ENCODE measurements at regions not wholly inside any gene's neighbourhood (a gene's known extent, or its start where the extent isn't known, plus 50 kb on each side); places are given as distances from the start of the nearest gene placed in this dataset.

- Histone ChIP-seq H3K4me2 (replicated peaks; ENCODE audit: extremely low read depth, low read length, poor library complexity, severe bottlenecking) (no peak overlapping the region), H3K36me3 (replicated peaks in 1 of 2; ENCODE audit: control insufficient read depth in 1 of 2, insufficient read depth in 2 of 2, low read length in 2 of 2) (no peaks in the 10 kb centered on the region), H3K9me3 (replicated peaks in 1 of 2; ENCODE audit: control insufficient read depth in 1 of 2, insufficient read depth in 1 of 2, low read length in 2 of 2) (peaks cover 0 to 3% of the 10 kb centered on the region in 2 donors), H3K79me2 (ENCODE audit: insufficient read depth, low read length) (no peaks in the 10 kb centered on the region), H3K27ac (ENCODE audit: low read depth in 1 of 2, low read length in 2 of 2) (no peak overlapping the region), H4K20me1 (ENCODE audit: insufficient read depth, low read length) (no peaks in the 10 kb centered on the region), H3K27me3 (ENCODE audit: control insufficient read depth in 2 of 2, insufficient read depth in 2 of 2, low read length in 2 of 2) (peaks cover 0 to 4% of the 10 kb centered on the region in 2 donors), H3K4me3 (replicated peaks in 1 of 3; ENCODE audit: low read depth in 2 of 3, low read length in 3 of 3) (no peak overlapping the region), H3K9ac (ENCODE audit: insufficient read depth, low read length, poor library complexity, severe bottlenecking) (no peak overlapping the region), H3K4me1 (ENCODE audit: control insufficient read depth in 1 of 2, insufficient read depth in 2 of 2, low read length in 2 of 2) (no peaks in the 10 kb centered on the region), H2AFZ (ENCODE audit: insufficient read depth, low read depth, low read length, poor library complexity, severe bottlenecking) (no peak overlapping the region)
- 74% methylated on average over 3 of the region's 3 CpGs for WGBS (ENCODE audit: insufficient coverage)
- H3K4me1 Mint-ChIP-seq = peaks cover 5% of the 10 kb centered on the region
- no peak for TF ChIP-seq CTCF (IDR thresholded peaks at IDR 0.05)
- H3K9me3 Mint-ChIP-seq = peaks cover 8 to 16% (median 9%) of the 10 kb centered on the region in 7 donors
- no peak overlapping the region for H3K27ac Mint-ChIP-seq
- H3K36me3 Mint-ChIP-seq = no peaks in the 10 kb centered on the region
- peaks cover 10 to 19% (median 14%) of the 10 kb centered on the region in 3 donors for H3K27me3 Mint-ChIP-seq (ENCODE audit: low read depth in 3 of 3)
- intact Hi-C loops (cut with micrococcal nuclease) = no loop called here
- no peak for DNase-seq
- no peak overlapping the region for H3K4me3 Mint-ChIP-seq
Measured at GRCh38 chr20:24773751-24774201, 175.3 kb upstream of the CST7 start.

GRCh38 chr20:24775966-24776365 lies 173.1 kb upstream of the CST7 start:
- TF ChIP-seq CTCF (IDR thresholded peaks at IDR 0.05) = no peak
- H3K27me3 ChIP-seq (ENCODE audit: control insufficient read depth in 2 of 2, insufficient read depth in 2 of 2, low read length in 2 of 2) = peaks cover 0 to 7% of the 10 kb centered on the region in 2 donors
- intact Hi-C loops (cut with micrococcal nuclease) = no loop called here
- H3K9ac ChIP-seq (ENCODE audit: insufficient read depth, low read length, poor library complexity, severe bottlenecking) = no peak overlapping the region
- Mint-ChIP-seq H3K27me3 (ENCODE audit: low read depth in 3 of 3) (peaks cover 12 to 27% (median 16%) of the 10 kb centered on the region in 3 donors), H3K27ac (no peak overlapping the region), H3K4me1 (peaks cover 5% of the 10 kb centered on the region), H3K4me3 (no peak overlapping the region), H3K36me3 (no peaks in the 10 kb centered on the region), H3K9me3 (peaks cover 8 to 16% (median 9%) of the 10 kb centered on the region in 7 donors)
- H3K79me2 ChIP-seq (ENCODE audit: insufficient read depth, low read length) = no peaks in the 10 kb centered on the region
- no peak overlapping the region for H3K4me2 ChIP-seq (replicated peaks; ENCODE audit: extremely low read depth, low read length, poor library complexity, severe bottlenecking)
- no peak overlapping the region for H3K27ac ChIP-seq (ENCODE audit: low read depth in 1 of 2, low read length in 2 of 2)
- H2AFZ ChIP-seq (ENCODE audit: insufficient read depth, low read depth, low read length, poor library complexity, severe bottlenecking) = no peak overlapping the region
- H3K4me3 ChIP-seq (replicated peaks in 1 of 3; ENCODE audit: low read depth in 2 of 3, low read length in 3 of 3) = no peak overlapping the region
- no peaks in the 10 kb centered on the region for H3K36me3 ChIP-seq (replicated peaks in 1 of 2; ENCODE audit: control insufficient read depth in 1 of 2, insufficient read depth in 2 of 2, low read length in 2 of 2)
- H4K20me1 ChIP-seq (ENCODE audit: insufficient read depth, low read length) = no peaks in the 10 kb centered on the region
- DNase-seq = no peak
- H3K9me3 ChIP-seq (replicated peaks in 1 of 2; ENCODE audit: control insufficient read depth in 1 of 2, insufficient read depth in 1 of 2, low read length in 2 of 2) = peaks cover 0 to 3% of the 10 kb centered on the region in 2 donors
- H3K4me1 ChIP-seq (ENCODE audit: control insufficient read depth in 1 of 2, insufficient read depth in 2 of 2, low read length in 2 of 2) = no peaks in the 10 kb centered on the region

Data from CD14-positive monocyte (primary cell).